ENCODE measurements at regions not wholly inside any gene's neighbourhood (a gene's known extent, or its start where the extent isn't known, plus 50 kb on each side); places are given as distances from the start of the nearest gene placed in this dataset.

- no peak for TF ChIP-seq CTCF (IDR thresholded peaks at IDR 0.05)
- TF ChIP-seq POLR2A (IDR thresholded peaks at IDR 0.05), result no peak
Observed at GRCh38 chr9:82273121-82273520, 284.5 kb downstream of the SPATA31D1 start.

All from testis (tissue), 2 donors.